ENCODE measurements at regions not wholly inside any gene's neighbourhood (a gene's known extent, or its start where the extent isn't known, plus 50 kb on each side); places are given as distances from the start of the nearest gene placed in this dataset.

DNA sequence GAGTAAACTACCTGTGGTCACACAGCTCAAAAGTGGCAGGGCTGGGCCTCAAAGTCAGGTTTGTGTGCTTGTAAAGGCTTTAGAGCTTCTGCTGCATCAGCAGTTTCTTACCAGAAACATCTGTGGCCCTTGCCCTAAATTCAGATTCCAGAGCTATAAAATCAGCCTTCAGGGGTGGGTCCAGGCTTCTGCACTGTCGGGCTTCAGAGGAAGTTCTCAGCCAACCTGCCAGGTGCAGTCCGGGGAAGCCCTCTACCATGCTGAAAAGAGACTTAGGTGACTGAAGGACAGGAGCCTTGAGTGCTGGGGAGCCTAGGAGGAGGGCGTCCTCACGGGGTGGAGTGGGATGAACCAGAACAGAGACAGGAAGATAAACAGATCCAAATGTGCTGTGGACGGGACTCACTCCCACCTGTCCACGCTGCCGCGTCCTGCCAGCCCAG is 69.9 kb upstream of the HS6ST1 start:
- no peak for TF ChIP-seq ZNF282 (CRISPR knock-in tag; IDR thresholded peaks at IDR 0.05)
- TF ChIP-seq JUND (IDR thresholded peaks at IDR 0.05; ENCODE audit: borderline replicate concordance, low read depth, low read length), result no peak
- no peak for TF ChIP-seq JUND (tag; IDR thresholded peaks at IDR 0.05; ENCODE audit: borderline replicate concordance, low read depth, low read length)
- TF ChIP-seq FOXK2 (conservative IDR thresholded peaks at IDR 0.05 in 1 of 2, IDR thresholded peaks at IDR 0.05 in 1 of 2; ENCODE audit: low read depth in 2 of 2), result no peak
- no peak for TF ChIP-seq MYBL2 (IDR thresholded peaks at IDR 0.05; ENCODE audit: low read depth)
- TF ChIP-seq MYBL2 (CRISPR knock-in tag; IDR thresholded peaks at IDR 0.05; ENCODE audit: borderline replicate concordance), result no peak
- TF ChIP-seq ZNF785 (CRISPR knock-in tag; IDR thresholded peaks at IDR 0.05), result no peak
